HepG2 (cell line): ENCODE measurements at regions not wholly inside any gene's neighbourhood (a gene's known extent, or its start where the extent isn't known, plus 50 kb on each side); places are given as distances from the start of the nearest gene placed in this dataset.

ENCODE experiments used
- ATAC-seq: fragments of 200-7000 bp; cut with Tn5 transposase; 3 replicates; pipeline ENCODE4 v1.9.1; 2020; ENCODE audit warnings: mild to moderate bottlenecking, moderate library complexity
- BruUV-seq: library from RNA; stranded (reverse); fragments of 400-500 nt; replicated peaks from 2 replicates; lab custom pipeline; 2021; lab: Mats Ljungman, UMichigan
- CTCF ChIA-PET: fragments of 300-600 bp; formaldehyde crosslinking; extraction: SDS; loops from one replicate; lab custom pipeline; 2021; ENCODE audit warnings: low total read pairs, inconsistent platforms, low intra/inter-chr PET ratio; lab: Yijun Ruan, JAX
- POLR2A ChIA-PET: fragments of 350-600 bp; sonication (Branson Sonifier 250); formaldehyde crosslinking; loops from one replicate; lab custom pipeline; 2020; ENCODE audit warnings: antibody characterized with exemption, inconsistent platforms; lab: Yijun Ruan, JAX
- DNase-seq: peaks from one replicate; pipeline ENCODE4 v3.0.0-alpha.2; 2015; ENCODE audit warnings: low spot score
- FAIRE-seq: peaks from 3 replicates; lab custom pipeline; 2011; peaks lifted over from hg19 to GRCh38; lab: Jason Lieb, UNC
- H2AFZ ChIP-seq: one replicate; pipeline ENCODE4 v1.6.1; 2011; ENCODE audit warnings: low read length, inconsistent platforms
- H3K27ac ChIP-seq: fragments of 300-600 bp; 3 replicates; pipeline ENCODE4 v1.8.0; 2011; ENCODE audit warnings: mixed run types, mild to moderate bottlenecking, mixed read lengths, low read length, inconsistent platforms; ENCODE audit not compliant: insufficient read depth; ENCODE audit errors: extremely low read length
- H3K27me3 ChIP-seq, 2 experiments: fragments of 200-600 bp in 1 of 2; 2 replicates in 1 of 2; 3 replicates in 1 of 2; pipeline versions ENCODE4 v1.6.0 to v1.8.0; 2011; ENCODE audit warnings: low read length in 2 of 2, mild to moderate bottlenecking in 2 of 2, moderate library complexity in 2 of 2, inconsistent platforms in 1 of 2; ENCODE audit not compliant: insufficient read depth in 2 of 2, control insufficient read depth in 1 of 2
- H3K36me3 ChIP-seq, 2 experiments: fragments of 200-600 bp in 1 of 2; replicated peaks in 1 of 2; 2 replicates in 1 of 2; 3 replicates in 1 of 2; pipeline versions ENCODE4 v1.5.1 to v1.8.0; 2011; ENCODE audit warnings: low read length in 2 of 2, inconsistent platforms in 1 of 2; ENCODE audit not compliant: insufficient read depth in 2 of 2, control insufficient read depth in 1 of 2
- H3K4me1 ChIP-seq: 2 replicates; pipeline ENCODE4 v1.5.1; 2012; ENCODE audit warnings: low read length, inconsistent platforms; ENCODE audit not compliant: insufficient read depth
- H3K4me2 ChIP-seq: 2 replicates; pipeline ENCODE4 v1.6.0; 2011; ENCODE audit warnings: low read depth, low read length, inconsistent platforms
- H3K4me3 ChIP-seq, 3 experiments: fragments of 200-600 bp in 1 of 3; sonication (generic), shearing (Covaris generic) in 1 of 3; replicated peaks in 1 of 3; 2 replicates each; pipeline ENCODE4 v1.5.1; 2011 to 2016; ENCODE audit warnings: low read length in 3 of 3, inconsistent platforms in 2 of 3, low read depth in 2 of 3, mild to moderate bottlenecking in 2 of 3, control low read depth in 1 of 3, mixed read lengths in 1 of 3; ENCODE audit not compliant: insufficient read depth in 1 of 3
- H3K79me2 ChIP-seq: one replicate; pipeline ENCODE4 v1.6.1; 2011; ENCODE audit warnings: low read length, inconsistent platforms; ENCODE audit not compliant: insufficient read depth
- H3K9ac ChIP-seq: 2 replicates; pipeline ENCODE4 v1.6.0; 2011; ENCODE audit warnings: mild to moderate bottlenecking, low read depth, low read length, inconsistent platforms; ENCODE audit not compliant: insufficient read depth
- H3K9me3 ChIP-seq: 2 replicates; pipeline ENCODE4 v1.5.1; 2012; ENCODE audit warnings: mild to moderate bottlenecking, low read length
- H4K20me1 ChIP-seq: 2 replicates; pipeline ENCODE4 v1.6.0; 2011; ENCODE audit warnings: inconsistent platforms, mild to moderate bottlenecking, low read length, moderate library complexity; ENCODE audit not compliant: insufficient read depth
- CREM ChIP-seq, 2 experiments: sonication (generic) in 1 of 2; formaldehyde crosslinking in 1 of 2; IDR thresholded peaks; 2 replicates each; pipeline versions ENCODE4 v1.4.0 to v1.6.1; 2016 to 2020; ENCODE audit warnings: antibody characterized with exemption in 1 of 2, mild to moderate bottlenecking in 1 of 2, missing genetic modification reagents in 1 of 2
- DMTF1 ChIP-seq: sonication (generic); formaldehyde crosslinking; IDR thresholded peaks from 2 replicates; pipeline ENCODE4 v1.4.0; 2020; ENCODE audit warnings: mild to moderate bottlenecking, missing genetic modification reagents
- FOSL1 ChIP-seq: sonication (generic); formaldehyde crosslinking; IDR thresholded peaks from 2 replicates; pipeline ENCODE4 v1.9.0; 2021; ENCODE audit warnings: missing genetic modification reagents, borderline replicate concordance
- FOSL2 ChIP-seq: sonication (generic); formaldehyde crosslinking; IDR thresholded peaks from 2 replicates; pipeline ENCODE4 v1.4.0; 2020; ENCODE audit warnings: missing genetic modification reagents
- FOXJ3 ChIP-seq: sonication (generic); formaldehyde crosslinking; IDR thresholded peaks from 2 replicates; pipeline ENCODE4 v1.4.0; 2020; ENCODE audit warnings: missing genetic modification reagents, mild to moderate bottlenecking, borderline replicate concordance
- FUBP1 ChIP-seq: sonication (generic); formaldehyde crosslinking; IDR thresholded peaks from 2 replicates; pipeline ENCODE4 v1.5.1; 2020; ENCODE audit warnings: missing genetic modification reagents, mild to moderate bottlenecking, borderline replicate concordance
- PHF8 ChIP-seq: sonication (generic); formaldehyde crosslinking; IDR thresholded peaks from 2 replicates; pipeline ENCODE4 v1.5.0; 2020; ENCODE audit warnings: missing genetic modification reagents
- POGZ ChIP-seq: sonication (generic); formaldehyde crosslinking; IDR thresholded peaks from 2 replicates; pipeline ENCODE4 v1.4.0; 2020; ENCODE audit warnings: mild to moderate bottlenecking, missing genetic modification reagents
- RELA ChIP-seq: sonication (generic); formaldehyde crosslinking; IDR thresholded peaks from 2 replicates; pipeline ENCODE4 v1.4.0; 2020; ENCODE audit warnings: missing genetic modification reagents
- RFXANK ChIP-seq: IDR thresholded peaks from 2 replicates; pipeline ENCODE4 v1.6.1; 2016
- ZNF12 ChIP-seq: sonication (generic); formaldehyde crosslinking; IDR thresholded peaks from 2 replicates; pipeline ENCODE4 v1.5.0; 2020; ENCODE audit warnings: missing genetic modification reagents
- ZNF644 ChIP-seq: IDR thresholded peaks from 2 replicates; pipeline ENCODE4 v1.6.1; 2016; ENCODE audit warnings: low read depth
- in situ Hi-C: cut with HindIII; loops from 2 replicates; pipeline ENCODE4 v1.10.0; 2017; ENCODE audit warnings: low pct_unique_long_range_greater_than_20kb; ENCODE audit not compliant: extremely low pct_ligation_motif_present
- intact Hi-C: fragments of 100-400 bp; cut with micrococcal nuclease; formaldehyde crosslinking; loops from one replicate; pipeline ENCODE4 v1.10.0; 2022; ENCODE audit not compliant: unreplicated experiment
- TF ChIP-seq, protein P1 (sequence below): sonication (generic); formaldehyde crosslinking; IDR thresholded peaks from 2 replicates; pipeline ENCODE4 v1.4.0; 2020; ENCODE audit warnings: missing genetic modification reagents, low read depth, mild to moderate bottlenecking, borderline replicate concordance
- TF ChIP-seq, protein P2 (sequence below): sonication (generic); formaldehyde crosslinking; IDR thresholded peaks from 2 replicates; pipeline ENCODE4 v1.4.0; 2020; ENCODE audit warnings: missing genetic modification reagents, borderline replicate concordance

DNA sequence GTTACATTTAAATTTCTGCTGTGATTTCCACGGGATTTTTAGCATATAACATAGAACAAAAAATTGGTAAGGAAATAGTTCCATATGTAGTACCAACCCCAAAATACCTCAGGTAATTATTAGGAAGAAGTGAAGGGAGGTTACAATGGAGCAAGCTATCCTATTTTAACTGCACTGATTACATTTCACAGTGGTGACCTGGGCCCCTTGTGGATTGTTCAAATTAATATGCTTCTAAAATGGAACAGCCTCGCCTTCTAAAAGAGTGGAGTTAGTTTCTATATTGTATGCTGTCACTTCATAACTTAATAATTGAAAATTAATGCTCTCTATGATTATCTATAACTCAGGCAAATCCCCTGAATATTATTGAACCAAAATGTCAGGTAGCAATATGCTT, 651.7 kb upstream of the GBE1 start (continued):
- TF ChIP-seq RFXANK (CRISPR knock-in tag) (no peak), PHF8 (CRISPR knock-in tag) (no peak), FUBP1 (CRISPR knock-in tag) (no peak), FOXJ3 (CRISPR knock-in tag) (no peak), POGZ (no peak), CREM (IDR thresholded peaks at IDR 0.05) (no peak), CREM (CRISPR knock-in tag; IDR thresholded peaks at IDR 0.05) (no peak), ZNF644 (no peak)
- TF ChIP-seq, protein P1, sequence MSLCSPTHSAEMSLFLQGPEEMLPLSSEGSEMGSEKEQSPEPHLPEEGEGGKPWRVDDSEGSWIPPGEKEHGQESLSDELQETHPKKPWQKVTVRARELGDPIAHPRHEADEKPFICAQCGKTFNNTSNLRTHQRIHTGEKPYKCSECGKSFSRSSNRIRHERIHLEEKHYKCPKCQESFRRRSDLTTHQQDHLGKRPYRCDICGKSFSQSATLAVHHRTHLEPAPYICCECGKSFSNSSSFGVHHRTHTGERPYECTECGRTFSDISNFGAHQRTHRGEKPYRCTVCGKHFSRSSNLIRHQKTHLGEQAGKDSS (CRISPR knock-in tag) = no peak

DNA sequence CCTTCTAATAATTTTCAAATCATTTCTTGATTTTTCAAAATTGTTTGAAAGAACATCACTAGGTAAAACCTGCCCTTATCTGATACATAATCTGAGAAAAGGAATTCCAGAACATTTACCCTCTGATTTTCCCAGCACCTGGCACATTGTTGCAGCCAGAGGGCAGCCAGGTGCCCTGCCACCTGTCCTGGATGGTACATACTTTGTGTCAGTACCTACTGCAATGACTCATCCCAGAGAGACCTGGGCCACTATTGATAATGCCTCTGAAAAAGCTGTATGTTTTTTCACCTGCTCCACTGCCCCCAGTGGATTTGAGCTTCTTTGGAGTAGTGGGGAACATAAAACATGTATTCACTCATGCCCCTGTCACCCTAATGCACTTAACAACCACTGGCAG, 648.9 kb upstream of the GBE1 start:
- ATAC-seq (no peak), FAIRE-seq (no peak), DNase-seq (no peak)
- Histone ChIP-seq H3K79me2 (no peaks in the 10 kb centered on the region), H3K27ac (no peak overlapping the region), H4K20me1 (no peaks in the 10 kb centered on the region), H3K4me1 (peaks cover 10% of the 10 kb centered on the region; the same call in 1 of the 2 replicates), H3K4me2 (no peak overlapping the region), H3K4me3 (no peak overlapping the region), H2AFZ (no peak overlapping the region), H3K9ac (no peak overlapping the region), H3K27me3 (no peaks in the 10 kb centered on the region), H3K9me3 (no peaks in the 10 kb centered on the region), H3K36me3 (no peaks in the 10 kb centered on the region)
- ChIA-PET POLR2A (no interaction called here), CTCF (no interaction called here)
- intact Hi-C loops (no loop called here), in situ Hi-C loops (no loop called here)
- TF ChIP-seq RELA (CRISPR knock-in tag) (no peak), FOSL1 (CRISPR knock-in tag) (no peak), FOSL2 (CRISPR knock-in tag) (peak; percentile 36; the same call in 1 of the 2 replicates), ZNF12 (CRISPR knock-in tag) (no peak), DMTF1 (CRISPR knock-in tag) (no peak)
- TF ChIP-seq, protein P2, sequence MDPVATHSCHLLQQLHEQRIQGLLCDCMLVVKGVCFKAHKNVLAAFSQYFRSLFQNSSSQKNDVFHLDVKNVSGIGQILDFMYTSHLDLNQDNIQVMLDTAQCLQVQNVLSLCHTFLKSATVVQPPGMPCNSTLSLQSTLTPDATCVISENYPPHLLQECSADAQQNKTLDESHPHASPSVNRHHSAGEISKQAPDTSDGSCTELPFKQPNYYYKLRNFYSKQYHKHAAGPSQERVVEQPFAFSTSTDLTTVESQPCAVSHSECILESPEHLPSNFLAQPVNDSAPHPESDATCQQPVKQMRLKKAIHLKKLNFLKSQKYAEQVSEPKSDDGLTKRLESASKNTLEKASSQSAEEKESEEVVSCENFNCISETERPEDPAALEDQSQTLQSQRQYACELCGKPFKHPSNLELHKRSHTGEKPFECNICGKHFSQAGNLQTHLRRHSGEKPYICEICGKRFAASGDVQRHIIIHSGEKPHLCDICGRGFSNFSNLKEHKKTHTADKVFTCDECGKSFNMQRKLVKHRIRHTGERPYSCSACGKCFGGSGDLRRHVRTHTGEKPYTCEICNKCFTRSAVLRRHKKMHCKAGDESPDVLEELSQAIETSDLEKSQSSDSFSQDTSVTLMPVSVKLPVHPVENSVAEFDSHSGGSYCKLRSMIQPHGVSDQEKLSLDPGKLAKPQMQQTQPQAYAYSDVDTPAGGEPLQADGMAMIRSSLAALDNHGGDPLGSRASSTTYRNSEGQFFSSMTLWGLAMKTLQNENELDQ = no peak
- no TSS peak for BruUV-seq
